ENCODE measurements at regions not wholly inside any gene's neighbourhood (a gene's known extent, or its start where the extent isn't known, plus 50 kb on each side); places are given as distances from the start of the nearest gene placed in this dataset.
"Not testable (repeated sequence)": the region's sequence is repeated elsewhere in the genome, so short reads cannot be mapped to it uniquely, and the experiment has no call there.

DNA sequence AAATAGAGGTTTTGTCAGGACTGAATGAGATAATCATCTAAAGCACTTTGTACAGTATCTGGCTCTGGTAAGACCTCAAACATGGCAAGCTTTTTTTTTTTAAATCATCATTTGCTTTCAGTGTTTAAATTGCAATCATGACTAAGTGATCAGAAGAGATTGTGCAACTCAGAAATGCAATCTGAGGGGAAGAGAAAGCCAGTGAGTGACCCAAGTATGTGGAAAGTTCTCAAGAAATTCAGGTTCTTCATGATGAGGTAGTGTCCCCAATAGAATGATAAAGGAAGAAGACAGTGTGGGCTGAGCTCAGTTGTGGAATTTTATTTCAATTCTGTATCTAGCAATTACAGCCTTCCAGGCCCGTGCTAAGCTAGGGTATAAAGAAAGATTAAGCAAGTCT lies 132.2 kb upstream of the TBC1D5 start:
- Histone ChIP-seq H3K27me3 (ENCODE audit: insufficient read depth, poor library complexity, severe bottlenecking) (no peaks in the 10 kb centered on the region), H3K27ac (replicated peaks) (no peak overlapping the region), H3K4me3 (replicated peaks; ENCODE audit: insufficient read depth, low read length) (no peak overlapping the region)
- no peak for TF ChIP-seq CTCF (IDR thresholded peaks at IDR 0.05; ENCODE audit: insufficient read depth, low read length)
- peak in 1 of 2 experiments; percentile 20 for DNase-seq (ENCODE audit: low read depth in 1 of 2, low spot score in 1 of 2)

GRCh38 chr3:17872457-17872856 lies 130.0 kb upstream of the TBC1D5 start:
- H3K4me3 ChIP-seq (replicated peaks; ENCODE audit: insufficient read depth, low read length): no peak overlapping the region
- H3K27me3 ChIP-seq (ENCODE audit: insufficient read depth, poor library complexity, severe bottlenecking): no peaks in the 10 kb centered on the region
- DNase-seq (ENCODE audit: low read depth in 1 of 2, low spot score in 1 of 2): no peak

DNA sequence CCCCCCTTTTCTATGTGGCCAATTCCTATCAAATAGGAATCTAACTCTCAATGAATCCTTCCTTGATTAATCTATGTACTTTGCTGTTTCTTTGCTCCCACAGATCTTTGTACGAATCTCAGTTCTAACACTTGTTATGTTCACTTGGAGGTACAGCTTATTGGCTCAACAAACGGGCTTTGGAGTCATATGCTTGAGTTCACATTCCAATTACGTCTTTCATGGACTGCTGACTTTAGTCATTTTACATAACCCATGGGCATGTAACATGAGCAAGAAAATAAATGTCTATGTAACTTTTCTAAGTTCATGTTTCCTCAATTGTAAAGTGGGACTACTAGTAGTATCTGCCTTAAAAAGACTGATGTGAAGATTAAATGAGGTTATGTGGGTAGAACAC lies 123.2 kb upstream of the TBC1D5 start:
- H3K27ac ChIP-seq (replicated peaks): no peak overlapping the region
- TF ChIP-seq REST (IDR thresholded peaks at IDR 0.05; ENCODE audit: insufficient replicate concordance, low read depth) (no peak), SPI1 (IDR thresholded peaks at IDR 0.05; ENCODE audit: borderline replicate concordance, low read depth) (no peak), CTCF (IDR thresholded peaks at IDR 0.05; ENCODE audit: insufficient read depth, low read length) (no peak), GABPA (IDR thresholded peaks at IDR 0.05; ENCODE audit: low read depth) (no peak), POLR2AphosphoS5 (IDR thresholded peaks at IDR 0.05; ENCODE audit: low read depth) (no peak)
- H3K4me3 ChIP-seq (replicated peaks; ENCODE audit: insufficient read depth, low read length): no peak overlapping the region
- no peak for DNase-seq (ENCODE audit: low read depth in 1 of 2, low spot score in 1 of 2)
- H3K27me3 ChIP-seq (ENCODE audit: insufficient read depth, poor library complexity, severe bottlenecking): no peaks in the 10 kb centered on the region

More at GRCh38 chr3:17872457-17872856, 130.0 kb upstream of the TBC1D5 start:
- H3K27ac ChIP-seq (replicated peaks): no peak overlapping the region
- TF ChIP-seq GABPA (IDR thresholded peaks at IDR 0.05; ENCODE audit: low read depth) (no peak), SPI1 (IDR thresholded peaks at IDR 0.05; ENCODE audit: borderline replicate concordance, low read depth) (no peak), REST (IDR thresholded peaks at IDR 0.05; ENCODE audit: insufficient replicate concordance, low read depth) (no peak), POLR2AphosphoS5 (IDR thresholded peaks at IDR 0.05; ENCODE audit: low read depth) (no peak)

GRCh38 chr3:17861476-17861875 lies 119.0 kb upstream of the TBC1D5 start:
- Histone ChIP-seq H3K4me3 (replicated peaks; ENCODE audit: insufficient read depth, low read length) (no peak overlapping the region), H3K27me3 (ENCODE audit: insufficient read depth, poor library complexity, severe bottlenecking) (no peaks in the 10 kb centered on the region), H3K27ac (replicated peaks) (no peak overlapping the region)
- DNase-seq (ENCODE audit: low read depth in 1 of 2, low spot score in 1 of 2): no peak
- TF ChIP-seq POLR2AphosphoS5 (IDR thresholded peaks at IDR 0.05; ENCODE audit: low read depth): no peak
- TF ChIP-seq GABPA (IDR thresholded peaks at IDR 0.05; ENCODE audit: low read depth): no peak
- TF ChIP-seq REST (IDR thresholded peaks at IDR 0.05; ENCODE audit: insufficient replicate concordance, low read depth): no peak
- no peak for TF ChIP-seq SPI1 (IDR thresholded peaks at IDR 0.05; ENCODE audit: borderline replicate concordance, low read depth)
- TF ChIP-seq CTCF (IDR thresholded peaks at IDR 0.05; ENCODE audit: insufficient read depth, low read length): no peak

- H3K4me3 ChIP-seq (replicated peaks; ENCODE audit: insufficient read depth, low read length); H3K27me3 ChIP-seq (ENCODE audit: insufficient read depth, poor library complexity, severe bottlenecking); H3K27ac ChIP-seq (replicated peaks); DNase-seq (ENCODE audit: low read depth in 1 of 2, low spot score in 1 of 2): not testable (repeated sequence)
These were observed 118.5 kb upstream of the TBC1D5 start for GRCh38 chr3:17860840-17861471.

Measured in HL-60 (cell line).